Breast epithelium (tissue), 4 donors: ENCODE measurements at regions not wholly inside any gene's neighbourhood (a gene's known extent, or its start where the extent isn't known, plus 50 kb on each side); places are given as distances from the start of the nearest gene placed in this dataset.

Experiments
- DNase-seq, 2 donors: peaks; one replicate each; pipeline ENCODE4 v3.0.0-alpha.2; 2019; ENCODE audit warnings: low spot score in 2 of 2
- H3K27ac ChIP-seq, 2 donors: fragments of 200-600 bp; sonication (generic) in 1 of 2; one replicate each; pipeline ENCODE4 v1.5.1; 2016 to 2019; ENCODE audit warnings: mild to moderate bottlenecking in 1 of 2
- H3K27me3 ChIP-seq, 2 donors: fragments of 200-600 bp; sonication (generic) in 1 of 2; one replicate each; pipeline versions ENCODE4 v1.5.1 to v1.6.0; 2017 to 2019; ENCODE audit warnings: control low read depth in 1 of 2, mild to moderate bottlenecking in 1 of 2
- H3K36me3 ChIP-seq: fragments of 200-600 bp; one replicate; pipeline ENCODE4 v1.5.1; 2019
- H3K4me1 ChIP-seq, 2 donors: fragments of 200-600 bp; sonication (generic); one replicate each; pipeline ENCODE4 v1.5.1; 2016 to 2019; ENCODE audit warnings: control low read depth in 1 of 2
- H3K4me3 ChIP-seq, 3 donors: fragments of 200-600 bp; sonication (generic); 1 replicate in 2 of 3; 2 replicates in 1 of 3; pipeline ENCODE4 v1.5.1; 2016 to 2019; ENCODE audit warnings: mild to moderate bottlenecking in 3 of 3, moderate library complexity in 2 of 3
- H3K9me3 ChIP-seq, 2 donors: fragments of 200-600 bp; sonication (generic) in 1 of 2; one replicate each; pipeline ENCODE4 v1.5.1; 2016 to 2019; ENCODE audit warnings: control low read depth in 1 of 2
- POLR2A ChIP-seq: fragments of 450-650 bp; IDR thresholded peaks from one replicate; pipeline ENCODE4 v1.6.1; 2016; ENCODE audit warnings: antibody characterized with exemption, mild to moderate bottlenecking, moderate library complexity
- POLR2AphosphoS5 ChIP-seq, 3 donors: sonication (generic); formaldehyde crosslinking; IDR thresholded peaks; one replicate each; pipeline ENCODE4 v1.6.1; 2017; ENCODE audit warnings: antibody characterized with exemption in 3 of 3
- intact Hi-C: fragments of 100-400 bp; cut with DNase I; formaldehyde crosslinking; loops from one replicate; pipeline ENCODE4 v1.15.1; 2023; ENCODE audit warnings: low total_unique reads
- TF ChIP-seq, protein P1 (sequence below), 3 donors: fragments of 450-650 bp; IDR thresholded peaks; one replicate each; pipeline ENCODE4 v1.5.1; 2016 to 2017; ENCODE audit warnings: antibody characterized with exemption in 3 of 3, mild to moderate bottlenecking in 3 of 3, moderate library complexity in 3 of 3

DNA sequence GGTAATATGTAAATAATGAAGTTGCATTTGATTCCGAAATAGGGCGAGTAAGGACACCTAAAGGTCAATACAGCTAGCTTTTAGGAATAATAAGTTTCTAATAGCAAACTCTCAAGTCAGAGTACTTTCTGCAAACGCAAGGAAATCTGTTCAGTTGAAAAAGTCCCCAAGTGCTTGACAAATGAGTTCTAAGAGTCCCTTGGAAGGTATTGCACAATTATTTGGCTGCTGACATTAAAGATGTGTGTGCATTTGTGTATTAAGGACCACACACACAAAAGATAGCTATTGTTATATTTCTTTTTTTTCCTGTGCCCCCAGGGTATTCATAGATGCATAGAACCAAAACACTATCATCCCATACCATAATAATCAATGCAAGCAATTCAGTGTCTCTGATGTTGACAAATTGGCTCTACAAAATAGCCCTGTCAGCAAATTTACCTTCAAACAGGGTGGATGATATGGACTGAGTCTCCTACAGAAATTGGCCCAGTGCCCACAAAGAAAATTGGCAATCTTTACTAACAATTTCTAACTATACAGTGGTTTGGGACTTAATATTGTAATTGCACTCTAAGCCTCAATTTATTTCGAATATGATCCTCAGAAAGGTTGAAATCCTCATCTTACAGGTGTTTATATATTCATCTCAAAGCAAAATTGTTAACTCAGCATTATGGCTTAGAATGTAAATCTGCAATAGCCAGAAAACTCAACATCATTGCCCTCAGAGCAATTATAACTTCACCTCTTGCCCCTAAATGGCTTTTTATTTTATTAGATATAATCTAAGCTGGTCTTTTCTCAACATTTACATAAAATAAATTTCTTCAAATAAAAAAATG is 827.2 kb downstream of the MAT2B start:
- Histone ChIP-seq H3K4me3 (no peak overlapping the region), H3K36me3 (no peaks in the 10 kb centered on the region), H3K27me3 (no peaks in the 10 kb centered on the region), H3K9me3 (peaks cover 0 to 4% of the 10 kb centered on the region in 2 donors), H3K4me1 (no peaks in the 10 kb centered on the region), H3K27ac (no peak overlapping the region)
- TF ChIP-seq, protein P1, sequence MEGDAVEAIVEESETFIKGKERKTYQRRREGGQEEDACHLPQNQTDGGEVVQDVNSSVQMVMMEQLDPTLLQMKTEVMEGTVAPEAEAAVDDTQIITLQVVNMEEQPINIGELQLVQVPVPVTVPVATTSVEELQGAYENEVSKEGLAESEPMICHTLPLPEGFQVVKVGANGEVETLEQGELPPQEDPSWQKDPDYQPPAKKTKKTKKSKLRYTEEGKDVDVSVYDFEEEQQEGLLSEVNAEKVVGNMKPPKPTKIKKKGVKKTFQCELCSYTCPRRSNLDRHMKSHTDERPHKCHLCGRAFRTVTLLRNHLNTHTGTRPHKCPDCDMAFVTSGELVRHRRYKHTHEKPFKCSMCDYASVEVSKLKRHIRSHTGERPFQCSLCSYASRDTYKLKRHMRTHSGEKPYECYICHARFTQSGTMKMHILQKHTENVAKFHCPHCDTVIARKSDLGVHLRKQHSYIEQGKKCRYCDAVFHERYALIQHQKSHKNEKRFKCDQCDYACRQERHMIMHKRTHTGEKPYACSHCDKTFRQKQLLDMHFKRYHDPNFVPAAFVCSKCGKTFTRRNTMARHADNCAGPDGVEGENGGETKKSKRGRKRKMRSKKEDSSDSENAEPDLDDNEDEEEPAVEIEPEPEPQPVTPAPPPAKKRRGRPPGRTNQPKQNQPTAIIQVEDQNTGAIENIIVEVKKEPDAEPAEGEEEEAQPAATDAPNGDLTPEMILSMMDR (IDR thresholded peaks at IDR 0.05) = no peak
- no peak for TF ChIP-seq POLR2A
- no peak for DNase-seq
- intact Hi-C loops = no loop called here

DNA sequence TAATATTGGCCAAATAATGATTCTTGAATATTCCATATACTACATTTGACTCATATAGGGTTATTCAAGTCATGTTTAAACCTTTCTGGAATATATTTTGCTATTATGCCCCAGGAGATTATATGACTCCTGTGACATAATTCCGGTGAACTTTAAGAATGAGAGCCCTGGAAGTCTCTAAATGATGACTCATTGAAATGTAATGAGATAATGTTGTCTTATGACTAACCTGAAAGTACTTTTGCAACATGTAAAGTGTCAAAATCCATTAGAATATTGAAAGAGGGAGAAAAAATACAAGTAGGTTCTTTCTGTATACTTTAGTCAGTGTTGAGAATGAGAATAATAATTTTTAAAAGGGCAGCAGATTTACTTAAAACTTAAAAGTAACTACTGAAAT is 830.4 kb downstream of the MAT2B start:
- Histone ChIP-seq H3K36me3 (no peaks in the 10 kb centered on the region), H3K9me3 (no peaks in the 10 kb centered on the region), H3K4me1 (no peaks in the 10 kb centered on the region), H3K27ac (no peak overlapping the region), H3K27me3 (no peaks in the 10 kb centered on the region), H3K4me3 (no peak overlapping the region)
- DNase-seq = no peak
- TF ChIP-seq, protein P1 (IDR thresholded peaks at IDR 0.05) = no peak
- no peak for TF ChIP-seq POLR2AphosphoS5 (IDR thresholded peaks at IDR 0.05)
- TF ChIP-seq POLR2A = no peak
- intact Hi-C loops = loop anchor here (5.0 kb wide), 1 partner anchor 61 kb away; no protein-coding TSS in a partner anchor

DNA sequence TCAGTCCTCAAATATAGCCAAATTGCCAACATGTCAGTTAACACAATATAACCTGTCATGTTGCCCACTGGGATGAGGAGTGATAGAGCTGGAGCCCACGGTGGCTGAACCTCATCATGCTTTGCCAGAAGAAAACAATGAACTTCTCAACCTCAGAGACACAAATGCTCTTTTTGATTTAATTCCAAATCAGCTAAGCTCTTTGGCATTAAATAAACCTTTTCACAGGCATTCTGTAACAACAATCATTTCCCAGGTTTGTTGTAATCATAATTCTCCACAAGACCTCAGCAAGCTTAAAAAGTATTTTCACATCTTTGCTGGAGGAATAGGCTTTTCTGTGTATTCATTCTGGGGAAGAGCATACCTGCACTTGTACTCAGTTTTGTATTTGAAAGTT is 830.9 kb downstream of the MAT2B start:
- TF ChIP-seq, protein P1 (IDR thresholded peaks at IDR 0.05) = no peak
- TF ChIP-seq POLR2A (no peak), POLR2AphosphoS5 (IDR thresholded peaks at IDR 0.05) (no peak)
- DNase-seq = no peak

DNA sequence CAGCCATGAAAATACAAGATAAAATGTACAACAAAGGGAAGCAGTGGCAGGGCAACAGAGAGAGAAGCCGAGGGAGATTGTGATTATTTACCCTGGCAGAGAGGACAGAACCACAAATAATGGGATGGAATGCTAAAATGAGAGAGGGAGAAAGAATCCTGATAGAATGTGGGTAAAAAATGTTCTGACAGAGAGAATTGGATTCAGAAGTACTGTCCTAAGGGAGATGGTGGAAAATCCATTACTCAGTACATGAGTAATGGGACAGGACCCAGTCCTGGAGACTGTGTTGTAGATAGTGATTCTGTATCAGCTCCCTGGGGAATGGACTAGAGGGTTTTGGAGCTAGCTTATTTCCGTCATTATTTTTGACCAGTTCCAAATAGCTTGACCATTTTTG is 831.5 kb downstream of the MAT2B start:
- no peak for DNase-seq
- Histone ChIP-seq H3K4me1 (no peaks in the 10 kb centered on the region), H3K9me3 (no peaks in the 10 kb centered on the region), H3K27ac (no peak overlapping the region), H3K27me3 (no peaks in the 10 kb centered on the region), H3K4me3 (no peak overlapping the region), H3K36me3 (no peaks in the 10 kb centered on the region)
- intact Hi-C loops = loop anchor here (5.0 kb wide), 1 partner anchor 60 kb away; no protein-coding TSS in a partner anchor
- TF ChIP-seq POLR2AphosphoS5 (IDR thresholded peaks at IDR 0.05) = no peak
- no peak for TF ChIP-seq POLR2A
- TF ChIP-seq, protein P1 (IDR thresholded peaks at IDR 0.05) = no peak

More for the DNA sequence above, 830.9 kb downstream of the MAT2B start:
- intact Hi-C loops = loop anchor here (5.0 kb wide), 1 partner anchor 61 kb away; no protein-coding TSS in a partner anchor
- Histone ChIP-seq H3K27ac (no peak overlapping the region), H3K27me3 (no peaks in the 10 kb centered on the region), H3K36me3 (no peaks in the 10 kb centered on the region), H3K4me1 (no peaks in the 10 kb centered on the region), H3K9me3 (no peaks in the 10 kb centered on the region), H3K4me3 (no peak overlapping the region)

DNA sequence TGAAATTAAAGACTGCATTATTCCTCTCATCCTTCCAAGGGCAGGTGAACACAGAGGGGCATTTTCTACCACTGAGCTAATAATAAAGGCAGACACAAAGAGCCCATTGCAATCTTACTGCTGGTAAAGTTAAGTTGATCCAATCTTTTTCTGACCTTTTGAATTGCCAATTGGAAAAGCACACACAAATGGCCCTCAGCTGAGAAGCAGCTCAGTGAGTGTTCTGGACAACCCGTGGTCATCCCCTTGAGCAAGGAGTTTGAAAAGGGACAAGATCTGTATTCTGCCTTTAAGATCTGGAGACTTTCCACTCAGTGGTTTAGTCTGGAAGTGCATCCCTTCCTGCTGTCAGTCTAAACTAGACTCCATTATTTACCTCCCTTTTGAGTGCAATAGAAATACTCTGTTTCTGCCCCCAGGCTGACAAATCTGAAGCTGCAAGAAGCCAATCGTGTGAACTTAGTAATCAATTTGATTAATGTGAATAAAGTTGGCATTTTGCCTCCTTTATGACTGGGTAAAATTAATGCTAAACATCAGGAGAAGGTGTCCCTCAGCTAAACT is 835.7 kb downstream of the MAT2B start:
- Histone ChIP-seq H3K9me3 (no peaks in the 10 kb centered on the region), H3K36me3 (no peaks in the 10 kb centered on the region), H3K4me3 (no peak overlapping the region), H3K27ac (no peak overlapping the region), H3K27me3 (no peaks in the 10 kb centered on the region), H3K4me1 (no peaks in the 10 kb centered on the region)
- TF ChIP-seq POLR2A = no peak
- no peak for TF ChIP-seq POLR2AphosphoS5 (IDR thresholded peaks at IDR 0.05)
- TF ChIP-seq, protein P1 (IDR thresholded peaks at IDR 0.05) = no peak
- DNase-seq = no peak
- intact Hi-C loops = no loop called here
